Keratinocyte (primary cell): ENCODE measurements at regions not wholly inside any gene's neighbourhood (a gene's known extent, or its start where the extent isn't known, plus 50 kb on each side); places are given as distances from the start of the nearest gene placed in this dataset.

Source experiments
- CTCF ChIP-seq, 3 experiments: IDR thresholded peaks in 1 of 3; conservative IDR thresholded peaks in 1 of 3; optimal IDR thresholded peaks in 1 of 3; 2 replicates in 2 of 3; 3 replicates in 1 of 3; pipeline versions ENCODE3 to v1.5.1; 2011; ENCODE audit warnings: low read length in 3 of 3, mild to moderate bottlenecking in 3 of 3, moderate library complexity in 2 of 3, control low read depth in 1 of 3, inconsistent platforms in 1 of 3; ENCODE audit not compliant: insufficient read depth in 2 of 3; ENCODE audit errors: extremely low read depth in 1 of 3
- EZH2 ChIP-seq: IDR thresholded peaks from one replicate; pipeline ENCODE4 v1.6.1; 2012; ENCODE audit warnings: inconsistent platforms, mild to moderate bottlenecking, low read length, moderate library complexity

GRCh38 chrX:65894133-65894532 lies 145.7 kb downstream of the VSIG4 start:
- TF ChIP-seq CTCF (optimal IDR thresholded peaks at IDR 0.05 in 1 of 3, IDR thresholded peaks at IDR 0.05 in 1 of 3, conservative IDR thresholded peaks at IDR 0.05 in 1 of 3; ENCODE audit: extremely low read depth in 1 of 3, insufficient read depth in 2 of 3, low read length in 3 of 3) (no peak), EZH2 (no peak)
